Stimulated activated effector memory CD8-positive, alpha-beta T cell treated with anti-CD3 and anti-CD28 coated beads, Interleukin-12 subunit alpha, Interleukin-12 subunit beta, amount 100 ng/mL, for 72 hours (primary cell): ENCODE measurements at regions not wholly inside any gene's neighbourhood (a gene's known extent, or its start where the extent isn't known, plus 50 kb on each side); places are given as distances from the start of the nearest gene placed in this dataset.
A peak's percentile ranks its signal among the peaks of the same experiment; 100 is the strongest.
"Not testable (repeated sequence)": the region's sequence is repeated elsewhere in the genome, so short reads cannot be mapped to it uniquely, and the experiment has no call there.

ENCODE experiments used
- ATAC-seq: fragments of 150-1000 bp; cut with Tn5 transposase; 2 replicates; pipeline ENCODE4 v1.10.0; 2021
- DNase-seq, 2 donors: peaks; one replicate each; pipeline ENCODE4 v3.0.0; 2021 to 2022; ENCODE audit warnings: low spot score in 2 of 2
- H3K27ac Mint-ChIP-seq: one replicate; pipeline ENCODE4 v1.8.0; 2022; ENCODE audit warnings: mild to moderate bottlenecking, mixed read lengths
- H3K36me3 Mint-ChIP-seq: one replicate; pipeline ENCODE4 v1.8.0; 2022; ENCODE audit warnings: mild to moderate bottlenecking, mixed read lengths
- H3K4me1 Mint-ChIP-seq: one replicate; pipeline ENCODE4 v1.8.0; 2022; ENCODE audit warnings: mixed read lengths
- H3K4me3 Mint-ChIP-seq: one replicate; pipeline ENCODE4 v1.8.0; 2022; ENCODE audit warnings: mild to moderate bottlenecking, mixed read lengths
- H3K9me3 Mint-ChIP-seq: one replicate; pipeline ENCODE4 v1.8.0; 2022; ENCODE audit warnings: mixed read lengths

DNA sequence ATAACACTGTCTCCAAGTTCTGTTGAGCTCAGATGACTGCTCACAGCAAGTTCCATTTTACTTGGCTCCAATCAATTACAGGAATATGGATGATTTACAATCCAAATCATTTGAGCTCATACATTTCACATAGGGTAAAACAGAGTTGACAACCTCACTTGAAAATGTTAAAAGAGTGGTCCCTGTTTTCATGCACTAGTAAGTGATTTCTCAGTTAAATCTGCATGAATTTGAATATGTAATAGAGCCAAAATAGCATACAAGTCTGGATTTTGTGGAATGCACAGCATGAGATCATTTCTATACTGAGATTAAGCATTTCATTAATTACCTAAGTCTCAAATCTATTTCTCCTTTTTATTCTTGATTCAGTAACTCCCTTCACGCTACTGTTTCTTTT, 217.6 kb downstream of the SIM1 start:
- ATAC-seq (no peak), DNase-seq (no peak)
- Mint-ChIP-seq H3K4me3 (no peak overlapping the region), H3K4me1 (no peaks in the 10 kb centered on the region), H3K9me3 (no peaks in the 10 kb centered on the region), H3K36me3 (no peaks in the 10 kb centered on the region), H3K27ac (no peak overlapping the region)

GRCh38 chr6:100246206-100246605, 218.5 kb downstream of the SIM1 start:
- no peak for ATAC-seq
- Mint-ChIP-seq H3K4me3 (no peak overlapping the region), H3K27ac (no peak overlapping the region), H3K36me3 (no peaks in the 10 kb centered on the region), H3K4me1 (no peaks in the 10 kb centered on the region), H3K9me3 (no peaks in the 10 kb centered on the region)
- no peak for DNase-seq

GRCh38 chr6:100240798-100241197, 223.9 kb downstream of the SIM1 start:
- H3K4me1 Mint-ChIP-seq = no peaks in the 10 kb centered on the region
- H3K4me3 Mint-ChIP-seq = no peak overlapping the region
- ATAC-seq = no peak

GRCh38 chr6:100237821-100238220, 226.9 kb downstream of the SIM1 start:
- Mint-ChIP-seq H3K4me3 (no peak overlapping the region), H3K27ac (no peak overlapping the region), H3K4me1 (no peaks in the 10 kb centered on the region), H3K9me3 (no peaks in the 10 kb centered on the region), H3K36me3 (no peaks in the 10 kb centered on the region)
- DNase-seq = no peak
- no peak for ATAC-seq

More at GRCh38 chr6:100240798-100241197, 223.9 kb downstream of the SIM1 start:
- DNase-seq = no peak
- Mint-ChIP-seq H3K9me3 (no peaks in the 10 kb centered on the region), H3K36me3 (no peaks in the 10 kb centered on the region), H3K27ac (no peak overlapping the region)

DNA sequence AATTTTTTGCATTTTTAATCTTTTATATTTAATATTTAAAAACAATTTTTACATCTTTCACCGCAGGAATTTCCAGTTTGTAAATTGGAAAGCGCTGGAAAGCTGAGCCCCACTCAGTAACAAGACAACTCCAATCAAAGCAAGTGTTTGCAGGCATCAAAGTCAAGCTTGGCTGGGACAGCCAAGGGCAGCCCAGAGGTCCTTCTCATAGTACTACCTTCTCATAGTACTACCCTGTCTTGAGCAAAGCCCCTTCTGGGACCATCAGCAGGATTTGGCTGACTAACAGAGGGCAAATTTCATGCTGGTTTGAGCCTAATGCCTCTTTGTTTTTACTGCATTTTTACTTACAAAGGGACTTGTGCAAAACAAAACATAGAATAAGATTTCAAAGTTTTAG, 228.3 kb downstream of the SIM1 start:
- ATAC-seq (no peak), DNase-seq (no peak)
- Mint-ChIP-seq H3K36me3 (no peaks in the 10 kb centered on the region), H3K4me1 (no peaks in the 10 kb centered on the region), H3K9me3 (no peaks in the 10 kb centered on the region), H3K27ac (no peak overlapping the region), H3K4me3 (no peak overlapping the region)

GRCh38 chr6:100235631-100236030, 229.1 kb downstream of the SIM1 start:
- ATAC-seq = no peak
- Mint-ChIP-seq H3K27ac (no peak overlapping the region), H3K36me3 (no peaks in the 10 kb centered on the region), H3K9me3 (no peaks in the 10 kb centered on the region), H3K4me1 (peaks cover 6% of the 10 kb centered on the region), H3K4me3 (no peak overlapping the region)
- DNase-seq = no peak

DNA sequence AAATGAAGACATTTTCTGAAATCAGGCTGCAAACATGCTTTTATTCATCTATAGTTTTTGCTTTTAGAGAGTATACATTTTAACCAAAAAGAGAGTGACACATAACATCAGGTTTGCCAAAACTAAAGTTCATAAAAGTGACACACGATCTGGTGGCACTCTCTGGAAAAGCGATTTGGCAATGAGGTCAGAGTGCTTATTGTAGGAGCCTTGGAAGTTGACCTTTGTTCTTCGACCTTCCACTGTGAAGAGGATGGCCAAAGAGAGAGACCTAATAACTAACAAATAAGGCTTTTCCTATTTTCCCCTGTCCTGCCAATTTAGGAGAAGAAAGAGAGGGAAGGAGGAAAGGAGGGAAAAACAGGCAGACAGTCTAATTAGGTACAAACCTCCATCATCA, 230.1 kb downstream of the SIM1 start:
- ATAC-seq = no peak
- no peak overlapping the region for H3K4me3 Mint-ChIP-seq
- no peak overlapping the region for H3K27ac Mint-ChIP-seq

DNA sequence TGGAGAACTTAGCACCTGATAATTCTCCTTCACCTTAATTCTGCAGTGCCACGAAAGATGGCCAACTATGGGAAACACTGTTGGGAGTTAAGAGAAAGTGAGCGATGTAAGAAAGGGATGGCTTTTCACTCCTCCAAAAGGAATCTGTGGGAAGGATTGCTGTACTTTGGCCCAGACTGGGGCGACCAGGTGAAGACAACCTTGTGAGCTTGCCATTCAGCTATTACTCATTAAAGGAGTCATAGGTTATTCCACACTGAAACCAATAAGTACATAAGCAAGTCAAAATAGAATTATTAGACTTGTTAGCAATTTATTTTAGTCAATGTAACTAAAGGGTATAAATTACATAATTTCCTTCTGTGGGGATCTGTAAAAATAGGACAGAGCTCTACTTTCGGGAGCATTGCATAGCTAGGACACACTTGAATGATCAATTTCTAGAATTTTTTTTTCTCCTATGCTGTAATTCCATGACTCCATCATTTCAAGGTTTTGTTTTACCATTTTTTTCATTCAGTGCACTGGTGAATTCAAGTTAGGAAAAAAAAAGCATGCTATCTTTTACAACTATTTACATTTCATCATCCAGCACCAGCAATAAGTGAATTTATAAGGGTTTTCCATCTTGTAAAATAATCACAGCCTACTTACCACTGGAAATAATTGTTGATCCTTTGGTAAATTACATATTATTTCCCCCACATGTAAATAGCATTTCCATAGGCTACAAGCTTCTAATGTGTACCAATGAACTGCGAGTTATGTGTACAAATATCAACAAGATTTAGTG, 231.7 kb downstream of the SIM1 start:
- no peak for DNase-seq
- Mint-ChIP-seq H3K36me3 (no peaks in the 10 kb centered on the region), H3K27ac (no peak overlapping the region), H3K9me3 (no peaks in the 10 kb centered on the region), H3K4me3 (no peak overlapping the region), H3K4me1 (peaks cover 18% of the 10 kb centered on the region)
- no peak for ATAC-seq

More for the DNA sequence above, 230.1 kb downstream of the SIM1 start:
- Mint-ChIP-seq H3K4me1 (peaks cover 10% of the 10 kb centered on the region), H3K36me3 (no peaks in the 10 kb centered on the region), H3K9me3 (no peaks in the 10 kb centered on the region)
- DNase-seq = no peak

DNA sequence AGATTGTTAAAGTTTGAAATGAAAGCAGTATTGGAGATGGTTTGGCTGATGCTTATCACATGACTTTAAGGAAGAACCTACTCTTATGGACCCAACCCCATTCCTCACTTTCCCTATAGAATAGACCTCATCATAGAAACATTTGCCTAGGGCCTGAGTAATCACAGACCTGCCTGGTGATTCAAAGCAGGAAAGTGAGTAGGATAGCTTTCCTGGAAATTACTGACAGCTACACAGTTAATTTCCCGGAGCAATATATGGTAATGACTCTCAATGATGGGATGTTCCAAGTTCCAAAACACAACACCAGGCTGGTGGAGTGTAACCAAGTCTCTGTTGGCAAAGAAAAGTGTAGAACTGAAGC, 233.8 kb downstream of the SIM1 start:
- peaks cover 20% of the 10 kb centered on the region for H3K4me1 Mint-ChIP-seq
- no peaks in the 10 kb centered on the region for H3K9me3 Mint-ChIP-seq
- H3K36me3 Mint-ChIP-seq = no peaks in the 10 kb centered on the region
- peak overlapping the region; percentile 49 for H3K4me3 Mint-ChIP-seq
- peak; percentile 59 for ATAC-seq
- DNase-seq = peak in 1 of 2 donors; percentile 56
- peak overlapping the region; percentile 68 for H3K27ac Mint-ChIP-seq

GRCh38 chr6:100230115-100230952, 234.4 kb downstream of the SIM1 start:
- H3K36me3 Mint-ChIP-seq = no peaks in the 10 kb centered on the region

GRCh38 chr6:100229512-100229911, 235.2 kb downstream of the SIM1 start:
- Mint-ChIP-seq H3K9me3 (no peaks in the 10 kb centered on the region), H3K4me1 (peaks cover 20% of the 10 kb centered on the region), H3K27ac (no peak overlapping the region), H3K4me3 (peak overlapping the region; percentile 49), H3K36me3 (no peaks in the 10 kb centered on the region)
- no peak for ATAC-seq
- DNase-seq = no peak

More at GRCh38 chr6:100230115-100230952, 234.4 kb downstream of the SIM1 start:
- ATAC-seq (peak; percentile 69), DNase-seq (no peak)
- Mint-ChIP-seq H3K9me3 (no peaks in the 10 kb centered on the region), H3K27ac (peak overlapping the region; percentile 68), H3K4me3 (peak overlapping the region; percentile 49), H3K4me1 (peaks cover 20% of the 10 kb centered on the region)

DNA sequence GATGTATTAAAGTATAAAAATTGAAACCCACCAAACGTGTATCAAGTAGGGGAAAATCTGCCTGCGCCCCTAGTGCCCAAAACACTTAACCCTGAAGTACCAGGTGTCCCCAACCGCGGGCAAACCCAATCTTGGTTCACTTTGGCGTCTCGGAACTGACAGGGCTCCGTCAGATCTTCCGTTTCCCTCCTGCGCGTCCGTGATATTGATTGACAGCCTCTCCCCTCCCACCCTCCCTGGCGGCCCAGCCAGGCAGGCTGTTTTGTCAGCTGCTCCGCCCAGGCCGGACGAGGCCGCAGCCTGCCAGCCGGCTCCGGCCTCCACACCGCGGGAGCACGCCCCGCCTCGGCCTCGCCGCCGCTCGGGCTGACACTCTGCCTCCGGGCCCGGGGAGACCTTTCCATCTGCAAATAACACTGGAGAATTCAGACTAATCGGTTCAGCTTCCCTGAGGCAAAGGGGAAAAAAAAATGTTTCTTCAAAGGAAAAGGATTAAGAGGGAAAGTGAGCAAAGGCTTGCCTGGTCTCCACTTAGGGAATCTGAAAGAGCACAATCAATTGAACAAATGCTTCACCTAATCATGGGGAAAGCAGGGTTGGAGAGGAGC, 234.9 kb upstream of the MCHR2 start:
- DNase-seq (peak; percentile 19 to 87), ATAC-seq (peak; percentile 83)
- H3K36me3 Mint-ChIP-seq = no peaks in the 10 kb centered on the region
- H3K4me3 Mint-ChIP-seq = peak overlapping the region; percentile 49
- peaks cover 20% of the 10 kb centered on the region for H3K4me1 Mint-ChIP-seq
- peak overlapping the region; percentile 88 for H3K27ac Mint-ChIP-seq
- no peaks in the 10 kb centered on the region for H3K9me3 Mint-ChIP-seq

GRCh38 chr6:100228437-100228833, 234.4 kb upstream of the MCHR2 start:
- Mint-ChIP-seq H3K36me3 (no peaks in the 10 kb centered on the region), H3K9me3 (no peaks in the 10 kb centered on the region), H3K27ac (peak overlapping the region; percentile 88), H3K4me1 (peaks cover 20% of the 10 kb centered on the region), H3K4me3 (peak overlapping the region; percentile 49)
- DNase-seq (no peak), ATAC-seq (peak; percentile 39)

GRCh38 chr6:100226811-100227210, 232.8 kb upstream of the MCHR2 start:
- Mint-ChIP-seq H3K4me3 (no peak overlapping the region), H3K9me3 (no peaks in the 10 kb centered on the region), H3K36me3 (no peaks in the 10 kb centered on the region), H3K4me1 (peaks cover 20% of the 10 kb centered on the region), H3K27ac (no peak overlapping the region)
- DNase-seq (no peak), ATAC-seq (no peak)

DNA sequence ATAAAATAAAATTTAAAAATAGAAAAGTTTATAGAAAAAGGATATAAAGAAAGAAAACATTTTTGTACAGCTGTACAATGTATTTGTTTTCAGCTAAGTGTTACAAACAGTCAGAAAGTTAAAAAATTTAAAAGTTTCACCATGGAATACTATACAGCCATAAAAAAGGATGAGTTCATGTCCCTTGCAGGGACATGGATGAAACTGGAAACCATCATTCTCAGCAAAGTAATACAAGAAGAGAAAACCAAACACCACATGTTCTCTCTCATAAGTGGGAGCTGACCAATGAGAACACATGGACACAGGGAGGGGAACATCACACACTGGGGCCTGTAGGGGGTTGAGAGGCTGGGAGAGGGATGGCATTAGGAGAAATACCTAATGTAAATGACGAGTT, 229.9 kb upstream of the MCHR2 start:
- H3K4me3 Mint-ChIP-seq, H3K4me1 Mint-ChIP-seq, H3K36me3 Mint-ChIP-seq, H3K9me3 Mint-ChIP-seq, DNase-seq, ATAC-seq, H3K27ac Mint-ChIP-seq: not testable (repeated sequence)
